HK-2 (cell line): ENCODE measurements at regions not wholly inside any gene's neighbourhood (a gene's known extent, or its start where the extent isn't known, plus 50 kb on each side); places are given as distances from the start of the nearest gene placed in this dataset.
"Not testable (repeated sequence)": the region's sequence is repeated elsewhere in the genome, so short reads cannot be mapped to it uniquely, and the experiment has no call there.

Experiments
- DNase-seq: peaks from one replicate; pipeline ENCODE4 v3.0.0-alpha.2; 2018; ENCODE audit not compliant: unreplicated experiment

- no peak for DNase-seq
Observed at GRCh38 chr1:102178480-102178879, 181.8 kb upstream of the OLFM3 start.

- peak; percentile 4 for DNase-seq
Observed at GRCh38 chr1:102174259-102174863, 177.6 kb upstream of the OLFM3 start.

- DNase-seq = no peak
Observed at GRCh38 chr1:102172200-102172599, 175.5 kb upstream of the OLFM3 start.

- no peak for DNase-seq
Observed at GRCh38 chr1:102163799-102164198, 167.1 kb upstream of the OLFM3 start.

- no peak for DNase-seq
Observed at GRCh38 chr1:102151242-102151641, 154.5 kb upstream of the OLFM3 start.

- DNase-seq = no peak
Observed at GRCh38 chr1:102120910-102121309, 124.2 kb upstream of the OLFM3 start.

- DNase-seq = no peak
Observed at GRCh38 chr1:102118150-102118549, 121.4 kb upstream of the OLFM3 start.

GRCh38 chr1:102110586-102110985 is 113.9 kb upstream of the OLFM3 start:
- DNase-seq = no peak

- not testable (repeated sequence) for DNase-seq
Observed at GRCh38 chr1:102109493-102109892, 112.8 kb upstream of the OLFM3 start.

GRCh38 chr1:102107441-102107840 is 110.7 kb upstream of the OLFM3 start:
- DNase-seq = no peak

- DNase-seq = no peak
Observed at GRCh38 chr1:102105931-102106550, 109.3 kb upstream of the OLFM3 start.

GRCh38 chr1:102103646-102104045 is 106.9 kb upstream of the OLFM3 start:
- DNase-seq = no peak

- DNase-seq = no peak
Observed at GRCh38 chr1:102102276-102102780, 105.6 kb upstream of the OLFM3 start.

GRCh38 chr1:102100666-102101065 is 103.9 kb upstream of the OLFM3 start:
- DNase-seq = no peak

GRCh38 chr1:102099916-102100315 is 103.2 kb upstream of the OLFM3 start:
- DNase-seq = peak; percentile 42

GRCh38 chr1:102098536-102098935 is 101.8 kb upstream of the OLFM3 start:
- DNase-seq = no peak

- no peak for DNase-seq
Observed at GRCh38 chr1:102098081-102098480, 101.4 kb upstream of the OLFM3 start.

- no peak for DNase-seq
Observed at GRCh38 chr1:102097451-102097850, 100.7 kb upstream of the OLFM3 start.

GRCh38 chr1:102096162-102096561 is 99.4 kb upstream of the OLFM3 start:
- DNase-seq = no peak

GRCh38 chr1:102089791-102090190 is 93.1 kb upstream of the OLFM3 start:
- no peak for DNase-seq

- DNase-seq = no peak
Observed at GRCh38 chr1:102085896-102086295, 89.2 kb upstream of the OLFM3 start.

GRCh38 chr1:102084771-102085535 is 88.2 kb upstream of the OLFM3 start:
- no peak for DNase-seq

- no peak for DNase-seq
Observed at GRCh38 chr1:102083192-102083591, 86.5 kb upstream of the OLFM3 start.
